Endothelial cell of umbilical vein (primary cell): ENCODE measurements at regions not wholly inside any gene's neighbourhood (a gene's known extent, or its start where the extent isn't known, plus 50 kb on each side); places are given as distances from the start of the nearest gene placed in this dataset.

Experiments
- CTCF ChIP-seq, 2 donors: IDR thresholded peaks; 1 replicate in 1 of 2; 2 replicates in 1 of 2; pipeline ENCODE4 v1.5.1; 2011; ENCODE audit warnings: low read length in 2 of 2, mild to moderate bottlenecking in 2 of 2, moderate library complexity in 2 of 2, control low read depth in 1 of 2, inconsistent platforms in 1 of 2, low read depth in 1 of 2; ENCODE audit not compliant: insufficient read depth in 1 of 2; ENCODE audit errors: extremely low read depth in 1 of 2
- FOS ChIP-seq: IDR thresholded peaks from 2 replicates; pipeline ENCODE4 v1.6.1; 2011; ENCODE audit warnings: mild to moderate bottlenecking, low read length, moderate library complexity, borderline replicate concordance; ENCODE audit not compliant: insufficient read depth
- JUN ChIP-seq: IDR thresholded peaks from 2 replicates; pipeline ENCODE4 v1.6.1; 2011; ENCODE audit warnings: borderline replicate concordance, low read depth; ENCODE audit not compliant: insufficient read length, insufficient read depth
- POLR2A ChIP-seq: IDR thresholded peaks from 2 replicates; pipeline ENCODE4 v1.6.1; 2012; ENCODE audit warnings: low read depth, mild to moderate bottlenecking, control low read depth, low read length
- POLR2AphosphoS5 ChIP-seq: IDR thresholded peaks from 2 replicates; pipeline ENCODE4 v1.6.1; 2012; ENCODE audit warnings: low read depth, mild to moderate bottlenecking, control low read depth, low read length, moderate library complexity; ENCODE audit not compliant: insufficient read depth

- TF ChIP-seq CTCF (IDR thresholded peaks at IDR 0.05; ENCODE audit: extremely low read depth in 1 of 2, insufficient read depth in 1 of 2, low read depth in 1 of 2, low read length in 2 of 2) (no peak), JUN (no peak), FOS (no peak), POLR2A (no peak), POLR2AphosphoS5 (no peak)
Observed at GRCh38 chr20:21801193-21801592, 95.7 kb downstream of the PAX1 start.
